ENCODE measurements at regions not wholly inside any gene's neighbourhood (a gene's known extent, or its start where the extent isn't known, plus 50 kb on each side); places are given as distances from the start of the nearest gene placed in this dataset.
A peak's percentile ranks its signal among the peaks of the same experiment; 100 is the strongest.

DNA sequence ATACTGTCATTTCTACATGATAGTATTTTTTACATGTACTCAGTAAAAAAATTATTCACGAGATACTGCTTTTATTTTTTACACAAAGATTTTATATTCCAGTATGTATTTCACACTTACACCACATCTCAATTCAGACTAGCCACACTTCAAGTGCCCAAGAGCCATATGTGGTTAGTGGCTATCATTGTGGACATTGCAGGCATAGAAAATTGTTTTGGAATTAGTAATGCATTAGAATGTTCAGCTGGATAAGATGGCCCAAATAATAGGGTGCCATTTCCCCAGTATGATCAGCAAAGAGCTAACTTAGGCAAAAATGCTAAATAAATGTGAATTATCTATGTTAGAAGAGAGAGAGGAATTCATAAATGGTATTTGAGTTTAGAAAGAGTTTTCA is 203.8 kb upstream of the MCTP2 start:
- Histone ChIP-seq H3K36me3 (no peaks in the 10 kb centered on the region), H3K9me3 (no peaks in the 10 kb centered on the region), H4K20me1 (no peaks in the 10 kb centered on the region), H3K4me2 (no peak overlapping the region), H3K27ac (no peak overlapping the region), H3K4me1 (no peaks in the 10 kb centered on the region), H3K9ac (no peak overlapping the region), H3K4me3 (no peak overlapping the region), H3K27me3 (no peaks in the 10 kb centered on the region)
- no peak for TF ChIP-seq Cebpa-rat (IDR thresholded peaks at IDR 0.05)

GRCh38 chr15:94026458-94027304 is 204.7 kb upstream of the MCTP2 start:
- Histone ChIP-seq H3K27me3 (no peaks in the 10 kb centered on the region), H3K27ac (no peak overlapping the region)

DNA sequence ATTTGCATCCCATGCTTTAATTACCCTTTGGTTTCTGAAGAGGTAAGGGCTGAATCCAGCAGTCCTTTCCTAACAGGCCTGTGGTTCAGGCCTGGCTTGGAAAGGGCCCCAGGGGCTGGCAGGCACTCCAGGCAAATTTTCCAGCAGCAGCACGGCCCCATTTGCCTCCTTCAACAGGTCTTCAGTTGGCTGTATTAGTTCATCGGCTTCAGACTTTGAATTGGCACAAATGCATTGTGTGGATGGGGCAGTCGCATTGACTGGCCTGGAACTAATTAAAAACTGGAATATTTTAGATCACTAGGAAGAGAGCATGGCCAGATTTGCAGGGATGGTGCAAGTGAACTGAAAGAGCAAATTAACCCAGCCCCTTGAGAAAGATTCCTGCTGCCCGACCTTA is 207.8 kb upstream of the MCTP2 start:
- Histone ChIP-seq H3K27me3 (no peaks in the 10 kb centered on the region), H3K27ac (no peak overlapping the region), H3K4me1 (no peaks in the 10 kb centered on the region), H3K9ac (no peak overlapping the region), H4K20me1 (no peaks in the 10 kb centered on the region), H3K9me3 (no peaks in the 10 kb centered on the region), H3K36me3 (no peaks in the 10 kb centered on the region), H3K4me2 (no peak overlapping the region), H3K4me3 (no peak overlapping the region)
- TF ChIP-seq Cebpa-rat (IDR thresholded peaks at IDR 0.05) = no peak

More at GRCh38 chr15:94026458-94027304, 204.7 kb upstream of the MCTP2 start:
- Histone ChIP-seq H3K4me1 (no peaks in the 10 kb centered on the region), H3K36me3 (no peaks in the 10 kb centered on the region), H3K9me3 (no peaks in the 10 kb centered on the region), H3K4me2 (no peak overlapping the region), H4K20me1 (no peaks in the 10 kb centered on the region), H3K9ac (no peak overlapping the region), H3K4me3 (no peak overlapping the region)
- TF ChIP-seq Cebpa-rat (IDR thresholded peaks at IDR 0.05) = no peak

DNA sequence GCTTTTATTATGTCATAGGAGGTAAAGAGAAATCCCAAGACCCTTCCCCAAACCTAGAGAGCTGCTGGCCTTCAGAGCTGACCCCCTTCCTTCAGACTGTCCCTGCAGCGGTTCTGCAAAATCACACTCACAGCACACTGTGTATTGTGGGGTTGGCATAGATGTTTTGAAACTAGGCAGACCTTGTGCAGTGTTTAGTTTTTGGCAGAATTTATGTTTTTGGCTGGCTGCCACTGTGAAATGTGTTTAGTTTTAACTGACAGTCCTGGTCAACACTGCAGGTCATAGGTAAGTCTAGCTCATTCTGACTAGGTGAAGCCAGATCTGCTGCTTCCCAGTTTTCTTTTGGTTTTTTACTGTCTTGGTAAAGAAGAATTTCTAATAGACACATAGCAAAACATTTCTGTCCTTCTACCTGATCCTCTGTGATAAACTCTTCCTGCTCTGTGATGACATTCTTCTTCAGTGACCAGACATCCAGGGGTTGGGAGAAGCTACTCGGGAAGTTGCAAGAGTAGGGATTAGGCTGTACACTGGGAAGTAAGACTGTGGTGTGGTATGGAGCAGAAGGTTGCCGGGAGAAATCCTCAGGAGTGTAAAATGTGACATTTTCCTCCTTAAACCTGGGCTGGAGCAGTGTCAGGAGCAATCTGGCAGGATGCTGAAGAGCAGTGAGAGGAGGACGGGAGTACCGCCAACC is 209.6 kb upstream of the MCTP2 start:
- Histone ChIP-seq H4K20me1 (no peaks in the 10 kb centered on the region), H3K4me2 (no peak overlapping the region), H3K27me3 (no peaks in the 10 kb centered on the region), H3K36me3 (no peaks in the 10 kb centered on the region), H3K9me3 (no peaks in the 10 kb centered on the region; the same call in 1 of the 2 replicates), H3K4me1 (no peaks in the 10 kb centered on the region), H3K4me3 (no peak overlapping the region), H3K9ac (no peak overlapping the region), H3K27ac (no peak overlapping the region)
- no peak for TF ChIP-seq Cebpa-rat (IDR thresholded peaks at IDR 0.05)

GRCh38 chr15:94019062-94019461 is 212.3 kb upstream of the MCTP2 start:
- Histone ChIP-seq H3K4me1 (peaks cover 13% of the 10 kb centered on the region), H3K27ac (no peak overlapping the region), H4K20me1 (no peaks in the 10 kb centered on the region), H3K4me3 (no peak overlapping the region), H3K27me3 (no peaks in the 10 kb centered on the region), H3K9ac (no peak overlapping the region), H3K9me3 (peaks cover 5% of the 10 kb centered on the region; the same call in 1 of the 2 replicates), H3K36me3 (no peaks in the 10 kb centered on the region), H3K4me2 (no peak overlapping the region)
- TF ChIP-seq Cebpa-rat (IDR thresholded peaks at IDR 0.05) = no peak

DNA sequence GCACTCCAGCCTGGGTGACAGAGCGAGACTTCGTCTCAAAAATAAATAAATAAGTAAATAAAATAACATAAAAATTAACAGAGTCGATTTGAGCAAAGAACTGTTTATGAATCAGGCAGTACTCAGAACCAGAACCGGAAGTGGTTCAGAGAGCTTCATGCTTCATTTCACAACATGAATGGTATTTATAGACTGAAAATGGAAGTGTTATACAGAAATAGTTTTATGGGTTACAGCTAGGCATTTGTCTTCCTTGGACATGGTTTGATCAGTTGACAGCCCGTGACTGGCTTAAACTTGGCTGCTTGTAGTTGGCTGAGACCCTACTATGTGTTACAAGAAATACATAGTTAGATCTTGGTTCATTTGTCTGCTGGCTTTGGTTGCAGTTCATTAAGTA is 216.0 kb upstream of the MCTP2 start:
- Histone ChIP-seq H3K27ac (no peak overlapping the region), H3K4me3 (no peak overlapping the region), H4K20me1 (no peaks in the 10 kb centered on the region), H3K4me1 (peaks cover 13% of the 10 kb centered on the region), H3K27me3 (no peaks in the 10 kb centered on the region), H3K4me2 (peak overlapping the region; percentile 51), H3K9ac (no peak overlapping the region), H3K9me3 (peaks cover 5% of the 10 kb centered on the region; the same call in 1 of the 2 replicates), H3K36me3 (no peaks in the 10 kb centered on the region)
- TF ChIP-seq Cebpa-rat (IDR thresholded peaks at IDR 0.05) = no peak

- H3K9me3 ChIP-seq = peaks cover 3% of the 10 kb centered on the region; the same call in 1 of the 2 replicates
- no peaks in the 10 kb centered on the region for H4K20me1 ChIP-seq
- H3K27ac ChIP-seq = no peak overlapping the region
- H3K9ac ChIP-seq = no peak overlapping the region
- no peak overlapping the region for H3K4me3 ChIP-seq
- H3K4me2 ChIP-seq = no peak overlapping the region
- no peaks in the 10 kb centered on the region for H3K27me3 ChIP-seq
- no peaks in the 10 kb centered on the region for H3K36me3 ChIP-seq
- H3K4me1 ChIP-seq = no peaks in the 10 kb centered on the region
- TF ChIP-seq Cebpa-rat (IDR thresholded peaks at IDR 0.05) = no peak
Observed at GRCh38 chr15:94008104-94009074, 223.0 kb upstream of the MCTP2 start.

GRCh38 chr15:94004697-94005096 is 226.7 kb upstream of the MCTP2 start:
- H3K27me3 ChIP-seq = no peaks in the 10 kb centered on the region
- no peak for TF ChIP-seq Cebpa-rat (IDR thresholded peaks at IDR 0.05)
- H4K20me1 ChIP-seq = no peaks in the 10 kb centered on the region
- peaks cover 3% of the 10 kb centered on the region; the same call in 1 of the 2 replicates for H3K9me3 ChIP-seq
- H3K4me2 ChIP-seq = no peak overlapping the region
- no peak overlapping the region for H3K27ac ChIP-seq
- no peaks in the 10 kb centered on the region for H3K4me1 ChIP-seq
- H3K4me3 ChIP-seq = no peak overlapping the region
- no peak overlapping the region for H3K9ac ChIP-seq
- no peaks in the 10 kb centered on the region for H3K36me3 ChIP-seq

DNA sequence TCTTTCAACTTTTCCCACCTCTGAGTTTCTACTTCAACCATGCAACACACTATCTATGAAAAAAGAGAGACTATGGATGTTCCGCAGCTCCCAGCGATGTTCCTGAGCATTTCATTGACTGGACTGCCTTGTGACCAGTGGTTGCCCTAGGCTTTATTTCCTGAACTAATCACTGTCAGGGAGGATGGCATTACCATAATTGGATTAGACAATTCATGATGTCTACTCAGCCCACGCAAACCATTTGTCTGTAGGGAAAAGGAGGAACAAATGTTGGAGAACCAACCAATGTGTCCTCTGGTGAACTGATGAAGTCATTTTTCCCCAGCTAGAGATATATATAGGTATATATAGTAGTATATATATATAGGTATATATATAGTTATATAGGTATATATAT is 229.3 kb upstream of the MCTP2 start:
- no peaks in the 10 kb centered on the region for H3K27me3 ChIP-seq
- no peak overlapping the region for H3K4me3 ChIP-seq
- no peak overlapping the region for H3K9ac ChIP-seq
- H3K36me3 ChIP-seq = no peaks in the 10 kb centered on the region
- H3K4me1 ChIP-seq = no peaks in the 10 kb centered on the region
- no peak overlapping the region for H3K4me2 ChIP-seq
- TF ChIP-seq Cebpa-rat (IDR thresholded peaks at IDR 0.05) = no peak
- no peak overlapping the region for H3K27ac ChIP-seq
- H3K9me3 ChIP-seq = peaks cover 3% of the 10 kb centered on the region; the same call in 1 of the 2 replicates
- H4K20me1 ChIP-seq = no peaks in the 10 kb centered on the region
